ENCODE measurements at regions not wholly inside any gene's neighbourhood (a gene's known extent, or its start where the extent isn't known, plus 50 kb on each side); places are given as distances from the start of the nearest gene placed in this dataset.

- Histone ChIP-seq H4K20me1 (replicated peaks; ENCODE audit: control insufficient read depth, extremely low read depth, insufficient read depth, low read length) (no peaks in the 10 kb centered on the region), H3K79me2 (ENCODE audit: control insufficient read depth, insufficient read depth, low read length) (no peaks in the 10 kb centered on the region), H3K27me3 (ENCODE audit: control insufficient read depth in 2 of 2, insufficient read depth in 2 of 2, low read length in 2 of 2) (no peaks in the 10 kb centered on the region), H2AFZ (ENCODE audit: low read depth, low read length) (no peak overlapping the region), H3K4me1 (ENCODE audit: control insufficient read depth, extremely low read depth, insufficient read depth, low read length) (no peaks in the 10 kb centered on the region), H3K4me2 (ENCODE audit: insufficient read depth, low read length) (no peak overlapping the region), H3K4me3 (replicated peaks in 1 of 3; ENCODE audit: insufficient read depth in 1 of 3, low read depth in 1 of 3, low read length in 3 of 3) (no peak overlapping the region), H3K9me1 (replicated peaks; ENCODE audit: control insufficient read depth, extremely low read depth, insufficient read depth, low read length) (no peaks in the 10 kb centered on the region), H3K9me3 (replicated peaks; ENCODE audit: control insufficient read depth, insufficient read depth, low read length) (no peaks in the 10 kb centered on the region), H3K36me3 (ENCODE audit: control insufficient read depth in 2 of 2, extremely low read depth in 1 of 2, insufficient read depth in 2 of 2, low read length in 2 of 2) (no peaks in the 10 kb centered on the region), H3K27ac (ENCODE audit: insufficient read depth, low read depth, low read length) (no peak overlapping the region), H3K9ac (replicated peaks; ENCODE audit: extremely low read depth, insufficient read depth, low read length) (no peak overlapping the region)
- TF ChIP-seq CTCF (IDR thresholded peaks at IDR 0.05; ENCODE audit: extremely low read depth in 1 of 2, insufficient read depth in 1 of 2, low read depth in 1 of 2, low read length in 2 of 2) (no peak), POLR2AphosphoS5 (IDR thresholded peaks at IDR 0.05; ENCODE audit: insufficient read depth, low read depth, low read length) (no peak), GATA2 (IDR thresholded peaks at IDR 0.05; ENCODE audit: insufficient read depth, insufficient read length, low read depth, low read length) (no peak), JUN (IDR thresholded peaks at IDR 0.05; ENCODE audit: borderline replicate concordance, insufficient read depth, insufficient read length, low read depth) (no peak)
- no peak for FAIRE-seq
- no TSS peak for BruUV-seq (replicated peaks)
- ChIA-PET POLR2A (no interaction called here), CTCF (no interaction called here)
- DNase-seq (ENCODE audit: low read depth, low spot score), result no peak
- dilution Hi-C loops (cut with MboI; ENCODE audit: extremely low pct_ligation_motif_present, low sequenced_read_pairs), result no loop called here
- intact Hi-C loops (cut with micrococcal nuclease), result no loop called here
Observed at GRCh38 chr6:65814071-65814470, 107.0 kb upstream of the EYS start.

GRCh38 chr6:65803186-65803585 lies 96.2 kb upstream of the EYS start:
- Histone ChIP-seq H3K79me2 (ENCODE audit: control insufficient read depth, insufficient read depth, low read length) (no peaks in the 10 kb centered on the region), H2AFZ (ENCODE audit: low read depth, low read length) (no peak overlapping the region), H3K4me3 (replicated peaks in 1 of 3; ENCODE audit: insufficient read depth in 1 of 3, low read depth in 1 of 3, low read length in 3 of 3) (no peak overlapping the region), H3K4me2 (ENCODE audit: insufficient read depth, low read length) (no peak overlapping the region), H4K20me1 (replicated peaks; ENCODE audit: control insufficient read depth, extremely low read depth, insufficient read depth, low read length) (no peaks in the 10 kb centered on the region), H3K9me3 (replicated peaks; ENCODE audit: control insufficient read depth, insufficient read depth, low read length) (no peaks in the 10 kb centered on the region), H3K9me1 (replicated peaks; ENCODE audit: control insufficient read depth, extremely low read depth, insufficient read depth, low read length) (no peaks in the 10 kb centered on the region), H3K27ac (ENCODE audit: insufficient read depth, low read depth, low read length) (no peak overlapping the region), H3K9ac (replicated peaks; ENCODE audit: extremely low read depth, insufficient read depth, low read length) (no peak overlapping the region), H3K4me1 (ENCODE audit: control insufficient read depth, extremely low read depth, insufficient read depth, low read length) (no peaks in the 10 kb centered on the region), H3K36me3 (ENCODE audit: control insufficient read depth in 2 of 2, extremely low read depth in 1 of 2, insufficient read depth in 2 of 2, low read length in 2 of 2) (no peaks in the 10 kb centered on the region), H3K27me3 (ENCODE audit: control insufficient read depth in 2 of 2, insufficient read depth in 2 of 2, low read length in 2 of 2) (no peaks in the 10 kb centered on the region)
- CTCF ChIA-PET, result no interaction called here
- dilution Hi-C loops (cut with MboI; ENCODE audit: extremely low pct_ligation_motif_present, low sequenced_read_pairs), result no loop called here
- DNase-seq (ENCODE audit: low read depth, low spot score), result no peak
- POLR2A ChIA-PET, result no interaction called here
- no peak for TF ChIP-seq JUN (IDR thresholded peaks at IDR 0.05; ENCODE audit: borderline replicate concordance, insufficient read depth, insufficient read length, low read depth)
- TF ChIP-seq MAX (IDR thresholded peaks at IDR 0.05; ENCODE audit: insufficient read depth, insufficient read length), result no peak
- no peak for TF ChIP-seq FOS (IDR thresholded peaks at IDR 0.05; ENCODE audit: borderline replicate concordance, insufficient read depth, low read length)
- FAIRE-seq, result no peak
- no TSS peak for BruUV-seq (replicated peaks)
- intact Hi-C loops (cut with micrococcal nuclease), result no loop called here

Data from endothelial cell of umbilical vein (primary cell).